H1 (cell line): ENCODE measurements at regions not wholly inside any gene's neighbourhood (a gene's known extent, or its start where the extent isn't known, plus 50 kb on each side); places are given as distances from the start of the nearest gene placed in this dataset.
"Not testable (repeated sequence)": the region's sequence is repeated elsewhere in the genome, so short reads cannot be mapped to it uniquely, and the experiment has no call there.

ENCODE experiments used
- CTCF ChIA-PET: fragments of 300-600 bp; sonication (Branson Sonifier 250); formaldehyde crosslinking; loops from one replicate; lab custom pipeline; 2021; ENCODE audit not compliant: partially characterized antibody; lab: Charles Lee
- POLR2A ChIA-PET: fragments of 300-600 bp; sonication (Branson Sonifier 250); formaldehyde crosslinking; loops from one replicate; lab custom pipeline; 2021; ENCODE audit warnings: inconsistent platforms; ENCODE audit not compliant: partially characterized antibody; lab: Charles Lee
- DNase-seq, 2 experiments: peaks; one replicate each; pipeline versions ENCODE4 v3.0.0 to v3.0.0-alpha.2; 2010 to 2022; ENCODE audit warnings: low spot score in 2 of 2, low read depth in 1 of 2, mixed read lengths in 1 of 2
- FAIRE-seq: peaks from 2 replicates; lab custom pipeline; 2011; peaks lifted over from hg19 to GRCh38; lab: Jason Lieb, UNC
- H2AFZ ChIP-seq: 2 replicates; pipeline ENCODE4 v1.8.1; 2012; ENCODE audit warnings: low read length, inconsistent platforms
- H2AK5ac ChIP-seq: 2 replicates; pipeline ENCODE4 v1.6.1; 2013; ENCODE audit warnings: low read depth, low read length
- H2BK120ac ChIP-seq: replicated peaks from 2 replicates; pipeline ENCODE3; 2013; ENCODE audit warnings: low read depth, low read length, inconsistent platforms
- H2BK12ac ChIP-seq: 2 replicates; pipeline ENCODE4 v1.6.1; 2013; ENCODE audit warnings: low read depth, low read length
- H2BK15ac ChIP-seq: 2 replicates; pipeline ENCODE4 v1.6.1; 2013; ENCODE audit warnings: low read length
- H2BK20ac ChIP-seq: 2 replicates; pipeline ENCODE4 v1.6.1; 2013; ENCODE audit warnings: low read length
- H2BK5ac ChIP-seq: 2 replicates; pipeline ENCODE4 v1.6.1; 2013; ENCODE audit warnings: low read depth, low read length
- H3K14ac ChIP-seq: 2 replicates; pipeline ENCODE4 v1.6.1; 2013; ENCODE audit warnings: inconsistent platforms; ENCODE audit not compliant: insufficient read length
- H3K18ac ChIP-seq: 2 replicates; pipeline ENCODE4 v1.6.1; 2013; ENCODE audit warnings: low read length; ENCODE audit errors: extremely low read depth
- H3K23ac ChIP-seq: 2 replicates; pipeline ENCODE4 v1.6.1; 2013; ENCODE audit warnings: inconsistent platforms; ENCODE audit not compliant: insufficient read length
- H3K23me2 ChIP-seq: 2 replicates; pipeline ENCODE4 v1.6.1; 2013; ENCODE audit warnings: low read depth, low read length
- H3K27ac ChIP-seq: 2 replicates; pipeline ENCODE4 v1.6.1; 2011; ENCODE audit warnings: low read depth, low read length, inconsistent platforms
- H3K27me3 ChIP-seq, 4 experiments: replicated peaks in 1 of 4; 1 replicate in 1 of 4; 2 replicates in 3 of 4; pipeline versions ENCODE4 v1.6.1 to v1.8.1; 2011 to 2013; ENCODE audit warnings: low read length in 3 of 4, mild to moderate bottlenecking in 3 of 4, inconsistent platforms in 2 of 4, mixed read lengths in 2 of 4, moderate library complexity in 1 of 4; ENCODE audit not compliant: control insufficient read depth in 3 of 4, insufficient read depth in 3 of 4; ENCODE audit errors: extremely low read depth in 1 of 4
- H3K36me3 ChIP-seq, 4 experiments: 2 replicates each; pipeline versions ENCODE4 v1.6.1 to v1.8.1; 2011 to 2013; ENCODE audit warnings: mild to moderate bottlenecking in 4 of 4, low read length in 3 of 4, moderate library complexity in 2 of 4, control low read depth in 1 of 4, inconsistent platforms in 1 of 4; ENCODE audit not compliant: insufficient read depth in 4 of 4, control insufficient read depth in 2 of 4
- H3K4ac ChIP-seq: replicated peaks from 2 replicates; pipeline ENCODE3; 2013; ENCODE audit warnings: low read length, low read depth, mixed read lengths, inconsistent platforms; ENCODE audit not compliant: insufficient read length
- H3K4me1 ChIP-seq, 4 experiments: replicated peaks in 1 of 4; 1 replicate in 1 of 4; 2 replicates in 3 of 4; pipeline versions ENCODE4 v1.6.1 to v1.8.1; 2011 to 2013; ENCODE audit warnings: low read length in 3 of 4, inconsistent platforms in 2 of 4, mixed read lengths in 1 of 4; ENCODE audit not compliant: insufficient read depth in 4 of 4, control insufficient read depth in 3 of 4
- H3K4me2 ChIP-seq, 2 experiments: 2 replicates each; pipeline versions ENCODE4 v1.6.1 to v1.8.1; 2011 to 2013; ENCODE audit warnings: low read depth in 2 of 2, low read length in 2 of 2, control low read depth in 1 of 2, inconsistent platforms in 1 of 2, mild to moderate bottlenecking in 1 of 2; ENCODE audit not compliant: insufficient read depth in 1 of 2
- H3K4me3 ChIP-seq, 4 experiments: fragments of 200-600, 300-600 bp in 1 of 4; sonication (generic), shearing (Covaris generic), sonication (Bioruptor Twin) in 1 of 4; 2 replicates each; pipeline versions ENCODE4 v1.5.1 to v1.8.1; 2011 to 2016; ENCODE audit warnings: low read length in 4 of 4, low read depth in 3 of 4, control low read depth in 2 of 4, inconsistent platforms in 2 of 4, mild to moderate bottlenecking in 2 of 4, mixed read lengths in 1 of 4, moderate library complexity in 1 of 4; ENCODE audit not compliant: insufficient read depth in 2 of 4; ENCODE audit errors: extremely low read depth in 1 of 4
- H3K56ac ChIP-seq: replicated peaks from 2 replicates; pipeline ENCODE3; 2013; ENCODE audit warnings: low read depth, mild to moderate bottlenecking, mixed read lengths, low read length, inconsistent platforms; ENCODE audit not compliant: insufficient read length
- H3K79me1 ChIP-seq: 2 replicates; pipeline ENCODE4 v1.6.1; 2013; ENCODE audit warnings: low read depth, low read length, control low read depth
- H3K79me2 ChIP-seq, 2 experiments: 2 replicates each; pipeline versions ENCODE4 v1.6.1 to v1.8.1; 2012 to 2013; ENCODE audit warnings: low read length in 2 of 2, mild to moderate bottlenecking in 2 of 2, inconsistent platforms in 1 of 2; ENCODE audit not compliant: insufficient read depth in 2 of 2, control insufficient read depth in 1 of 2
- H3K9ac ChIP-seq, 4 experiments: replicated peaks in 1 of 4; 1 replicate in 1 of 4; 2 replicates in 3 of 4; pipeline versions ENCODE4 v1.6.1 to v1.8.1; 2011 to 2013; ENCODE audit warnings: low read depth in 3 of 4, low read length in 3 of 4, control low read depth in 2 of 4, mild to moderate bottlenecking in 2 of 4, moderate library complexity in 2 of 4, inconsistent platforms in 1 of 4; ENCODE audit errors: extremely low read depth in 1 of 4
- H3K9me3 ChIP-seq, 2 experiments: 2 replicates each; pipeline versions ENCODE4 v1.6.1 to v1.8.1; 2012 to 2013; ENCODE audit warnings: mild to moderate bottlenecking in 2 of 2, moderate library complexity in 2 of 2, control low read depth in 1 of 2, inconsistent platforms in 1 of 2, low read depth in 1 of 2, low read length in 1 of 2, mixed read lengths in 1 of 2; ENCODE audit not compliant: insufficient read depth in 2 of 2
- H4K20me1 ChIP-seq, 2 experiments: replicated peaks in 1 of 2; 2 replicates each; pipeline versions ENCODE3 to v1.8.1; 2011 to 2013; ENCODE audit warnings: inconsistent platforms in 2 of 2, low read length in 2 of 2, mild to moderate bottlenecking in 1 of 2; ENCODE audit not compliant: insufficient read depth in 2 of 2, control insufficient read depth in 1 of 2
- H4K5ac ChIP-seq: 2 replicates; pipeline ENCODE4 v1.6.1; 2013; ENCODE audit warnings: low read length, low read depth, mixed read lengths, inconsistent platforms; ENCODE audit not compliant: insufficient read length
- H4K8ac ChIP-seq: 2 replicates; pipeline ENCODE4 v1.8.0; 2013; ENCODE audit warnings: mild to moderate bottlenecking, moderate library complexity, low read length, inconsistent platforms; ENCODE audit not compliant: insufficient read depth; ENCODE audit errors: extremely low read depth
- H4K91ac ChIP-seq: replicated peaks from 2 replicates; pipeline ENCODE3; 2013; ENCODE audit warnings: low read length, mixed read lengths, inconsistent platforms; ENCODE audit not compliant: insufficient read length
- WGBS, 2 experiments: shearing (Covaris generic) in 1 of 2; methylation state at CpG; one replicate each; pipeline versions ENCODE4 v1.1.6 to v1.1.7; 2013 to 2015; ENCODE audit warnings: low lambda C conversion rate in 2 of 2, mixed read lengths in 2 of 2, inconsistent platforms in 1 of 2, low coverage in 1 of 2, missing lambda C conversion rate in 1 of 2; ENCODE audit not compliant: insufficient replicate concordance in 2 of 2, insufficient coverage in 1 of 2, insufficient read length in 1 of 2; ENCODE audit errors: extremely low coverage in 1 of 2, missing lambda C conversion rate in 1 of 2; 5-methylcytosine and 5-hydroxymethylcytosine counted together

GRCh38 chr10:57551774-57552173 is 715.9 kb downstream of the IPMK start:
- peaks cover 9 to 14% of the 10 kb centered on the region in 2 experiments for H3K9me3 ChIP-seq
- H2BK5ac ChIP-seq, H3K4me2 ChIP-seq, H2AK5ac ChIP-seq, H3K4ac ChIP-seq, H4K91ac ChIP-seq, H3K79me1 ChIP-seq, DNase-seq, H3K79me2 ChIP-seq, H2BK20ac ChIP-seq, H3K4me3 ChIP-seq, H2BK120ac ChIP-seq, H3K9ac ChIP-seq, H3K23me2 ChIP-seq, H3K56ac ChIP-seq, H4K5ac ChIP-seq, FAIRE-seq, H3K18ac ChIP-seq, H2AFZ ChIP-seq, H3K27ac ChIP-seq, POLR2A ChIA-PET, H2BK12ac ChIP-seq, H3K4me1 ChIP-seq, H3K23ac ChIP-seq, CTCF ChIA-PET, H3K36me3 ChIP-seq, H3K14ac ChIP-seq, H3K27me3 ChIP-seq, H4K20me1 ChIP-seq, H2BK15ac ChIP-seq, H4K8ac ChIP-seq: not testable (repeated sequence)
- 98% methylated on average over 5 of the region's 5 CpGs; no CpG with 5 or more reads in 1 of the 2 experiments for WGBS, 2 experiments
